A673 (cell line): ENCODE measurements at regions not wholly inside any gene's neighbourhood (a gene's known extent, or its start where the extent isn't known, plus 50 kb on each side); places are given as distances from the start of the nearest gene placed in this dataset.

ENCODE experiments used
- CTCF ChIP-seq: fragments of 300-800, 200-600 bp; sonication (generic); conservative IDR thresholded peaks from 2 replicates; pipeline ENCODE4 v1.5.1; 2017; ENCODE audit warnings: low read depth, mild to moderate bottlenecking, antibody characterized with exemption, low read length, moderate library complexity, mixed read lengths
- EZH2 ChIP-seq: fragments of 200-600 bp; sonication (generic); IDR thresholded peaks from 2 replicates; pipeline ENCODE4 v1.6.1; 2017; ENCODE audit warnings: borderline replicate concordance, low read depth, mild to moderate bottlenecking, mixed read lengths, antibody characterized with exemption, low read length; ENCODE audit not compliant: poor library complexity, severe bottlenecking

GRCh38 chr15:98505611-98506031, 142.7 kb upstream of the IGF1R start:
- TF ChIP-seq CTCF (no peak), EZH2 (no peak)
